ENCODE measurements at regions not wholly inside any gene's neighbourhood (a gene's known extent, or its start where the extent isn't known, plus 50 kb on each side); places are given as distances from the start of the nearest gene placed in this dataset.

- TF ChIP-seq POLR2A (IDR thresholded peaks at IDR 0.05; ENCODE audit: control extremely low read depth in 1 of 2, low read depth in 2 of 2, low read length in 2 of 2) (no peak), CTCF (IDR thresholded peaks at IDR 0.05; ENCODE audit: control extremely low read depth in 1 of 3, insufficient read depth in 1 of 3, low read depth in 1 of 3, low read length in 3 of 3) (no peak), EP300 (IDR thresholded peaks at IDR 0.05; ENCODE audit: borderline replicate concordance in 1 of 2, low read depth in 2 of 2, low read length in 2 of 2) (no peak)
Observed at GRCh38 chr7:45978010-45978681, 57.1 kb upstream of the IGFBP3 start.

Measured in H1 (cell line).